ENCODE measurements at regions not wholly inside any gene's neighbourhood (a gene's known extent, or its start where the extent isn't known, plus 50 kb on each side); places are given as distances from the start of the nearest gene placed in this dataset.

- TF ChIP-seq, protein P1, sequence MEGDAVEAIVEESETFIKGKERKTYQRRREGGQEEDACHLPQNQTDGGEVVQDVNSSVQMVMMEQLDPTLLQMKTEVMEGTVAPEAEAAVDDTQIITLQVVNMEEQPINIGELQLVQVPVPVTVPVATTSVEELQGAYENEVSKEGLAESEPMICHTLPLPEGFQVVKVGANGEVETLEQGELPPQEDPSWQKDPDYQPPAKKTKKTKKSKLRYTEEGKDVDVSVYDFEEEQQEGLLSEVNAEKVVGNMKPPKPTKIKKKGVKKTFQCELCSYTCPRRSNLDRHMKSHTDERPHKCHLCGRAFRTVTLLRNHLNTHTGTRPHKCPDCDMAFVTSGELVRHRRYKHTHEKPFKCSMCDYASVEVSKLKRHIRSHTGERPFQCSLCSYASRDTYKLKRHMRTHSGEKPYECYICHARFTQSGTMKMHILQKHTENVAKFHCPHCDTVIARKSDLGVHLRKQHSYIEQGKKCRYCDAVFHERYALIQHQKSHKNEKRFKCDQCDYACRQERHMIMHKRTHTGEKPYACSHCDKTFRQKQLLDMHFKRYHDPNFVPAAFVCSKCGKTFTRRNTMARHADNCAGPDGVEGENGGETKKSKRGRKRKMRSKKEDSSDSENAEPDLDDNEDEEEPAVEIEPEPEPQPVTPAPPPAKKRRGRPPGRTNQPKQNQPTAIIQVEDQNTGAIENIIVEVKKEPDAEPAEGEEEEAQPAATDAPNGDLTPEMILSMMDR (IDR thresholded peaks at IDR 0.05; ENCODE audit: insufficient read depth, low read length, poor library complexity, severe bottlenecking), result peak; percentile 80
- TF ChIP-seq EZH2phosphoT487 (conservative IDR thresholded peaks at IDR 0.05; ENCODE audit: low read length), result no peak
Measured at GRCh38 chr7:65477326-65477725, 103.7 kb downstream of the ZNF92 start.
